Kidney (tissue), 13 donors: ENCODE measurements at regions not wholly inside any gene's neighbourhood (a gene's known extent, or its start where the extent isn't known, plus 50 kb on each side); places are given as distances from the start of the nearest gene placed in this dataset.

Experiments used
- DNase-seq, 5 donors: peaks; one replicate each; pipeline ENCODE4 v3.0.0-alpha.2; 2013 to 2020
- FAIRE-seq: peaks from 2 replicates; lab custom pipeline; 2012; peaks lifted over from hg19 to GRCh38; lab: Jason Lieb, UNC
- H3K27ac ChIP-seq, 2 donors: one replicate each; pipeline ENCODE4 v1.7.0; 2013; ENCODE audit warnings: low read depth in 2 of 2, low read length in 2 of 2, inconsistent platforms in 1 of 2
- H3K27me3 ChIP-seq: one replicate; pipeline ENCODE4 v1.7.1; 2013; ENCODE audit warnings: low read length, inconsistent platforms; ENCODE audit not compliant: control insufficient read depth, insufficient read depth
- H3K36me3 ChIP-seq, 3 donors: one replicate each; pipeline versions ENCODE4 v1.7.0 to v1.7.1; 2013; ENCODE audit warnings: low read length in 3 of 3, control low read depth in 1 of 3, inconsistent platforms in 1 of 3; ENCODE audit not compliant: insufficient read depth in 3 of 3, control insufficient read depth in 2 of 3
- H3K4me1 ChIP-seq, 3 donors: one replicate each; pipeline versions ENCODE4 v1.7.0 to v1.7.1; 2013; ENCODE audit warnings: low read length in 3 of 3, inconsistent platforms in 1 of 3, low read depth in 1 of 3; ENCODE audit not compliant: control insufficient read depth in 2 of 3, insufficient read depth in 2 of 3
- H3K4me3 ChIP-seq, 3 donors: one replicate each; pipeline versions ENCODE4 v1.7.0 to v1.8.1; 2013; ENCODE audit warnings: low read length in 3 of 3, control low read depth in 1 of 3, inconsistent platforms in 1 of 3
- H3K9ac ChIP-seq, 3 donors: one replicate each; pipeline versions ENCODE4 v1.7.0 to v1.7.1; 2013; ENCODE audit warnings: low read length in 3 of 3, control low read depth in 1 of 3, inconsistent platforms in 1 of 3
- H3K9me3 ChIP-seq, 3 donors: one replicate each; pipeline versions ENCODE4 v1.7.0 to v1.7.1; 2013; ENCODE audit warnings: low read length in 3 of 3, control low read depth in 1 of 3, inconsistent platforms in 1 of 3; ENCODE audit not compliant: control insufficient read depth in 2 of 3, insufficient read depth in 1 of 3
- intact Hi-C: fragments of 100-400 bp; cut with DNase I; formaldehyde crosslinking; loops from one replicate; pipeline ENCODE4 v1.11.1; 2022
- TF ChIP-seq, protein P1 (sequence below): IDR thresholded peaks from 3 replicates; pipeline ENCODE4 v1.5.1; 2012; ENCODE audit warnings: mild to moderate bottlenecking, moderate library complexity, borderline replicate concordance; ENCODE audit not compliant: insufficient read depth; ENCODE audit errors: extremely low read depth
- donor health status: control.
- donor health status: control.
- donor health status: control.
- donor health status: control.
- donor health status: control.
- donor health status: DM: yes; HTN: yes; CAD: no.
- donor health status: Normal renal cell carcinoma (clear cell type).

DNA sequence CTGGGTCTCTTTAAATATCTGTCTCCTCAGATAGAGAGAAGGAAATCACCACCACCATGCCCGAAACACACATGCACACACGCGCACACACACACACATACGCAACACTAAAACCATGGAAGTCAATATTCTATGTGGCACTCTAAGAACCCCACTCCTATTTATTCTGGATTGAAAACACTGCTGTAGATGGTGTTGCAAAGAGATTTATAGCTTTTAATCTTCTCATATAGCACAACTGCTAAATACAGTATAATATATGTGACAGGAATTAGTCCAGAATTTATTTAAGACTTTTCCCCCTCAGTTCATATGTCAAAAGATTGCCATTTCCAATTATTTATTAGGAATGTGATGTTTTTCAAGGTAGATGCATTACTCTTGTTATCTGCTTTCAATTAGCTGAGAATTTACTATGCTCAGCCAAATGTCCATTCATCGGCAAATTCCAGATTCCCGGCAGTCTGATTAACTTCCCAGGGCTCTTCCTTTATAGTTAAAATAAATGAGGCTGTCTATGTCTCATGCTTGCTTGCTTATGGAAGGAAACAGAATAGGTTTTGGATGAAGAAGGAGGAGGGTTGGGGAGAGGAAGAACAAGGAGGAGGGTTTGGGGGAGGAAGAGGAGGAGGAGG is 115.4 kb upstream of the NDP start:
- FAIRE-seq, result no peak
- Histone ChIP-seq H3K27ac (no peak overlapping the region), H3K36me3 (no peaks in the 10 kb centered on the region), H3K4me1 (no peaks in the 10 kb centered on the region), H3K9me3 (no peaks in the 10 kb centered on the region), H3K9ac (no peak overlapping the region), H3K27me3 (no peaks in the 10 kb centered on the region), H3K4me3 (no peak overlapping the region)
- intact Hi-C loops, result no loop called here
- DNase-seq, result no peak
- TF ChIP-seq, protein P1, sequence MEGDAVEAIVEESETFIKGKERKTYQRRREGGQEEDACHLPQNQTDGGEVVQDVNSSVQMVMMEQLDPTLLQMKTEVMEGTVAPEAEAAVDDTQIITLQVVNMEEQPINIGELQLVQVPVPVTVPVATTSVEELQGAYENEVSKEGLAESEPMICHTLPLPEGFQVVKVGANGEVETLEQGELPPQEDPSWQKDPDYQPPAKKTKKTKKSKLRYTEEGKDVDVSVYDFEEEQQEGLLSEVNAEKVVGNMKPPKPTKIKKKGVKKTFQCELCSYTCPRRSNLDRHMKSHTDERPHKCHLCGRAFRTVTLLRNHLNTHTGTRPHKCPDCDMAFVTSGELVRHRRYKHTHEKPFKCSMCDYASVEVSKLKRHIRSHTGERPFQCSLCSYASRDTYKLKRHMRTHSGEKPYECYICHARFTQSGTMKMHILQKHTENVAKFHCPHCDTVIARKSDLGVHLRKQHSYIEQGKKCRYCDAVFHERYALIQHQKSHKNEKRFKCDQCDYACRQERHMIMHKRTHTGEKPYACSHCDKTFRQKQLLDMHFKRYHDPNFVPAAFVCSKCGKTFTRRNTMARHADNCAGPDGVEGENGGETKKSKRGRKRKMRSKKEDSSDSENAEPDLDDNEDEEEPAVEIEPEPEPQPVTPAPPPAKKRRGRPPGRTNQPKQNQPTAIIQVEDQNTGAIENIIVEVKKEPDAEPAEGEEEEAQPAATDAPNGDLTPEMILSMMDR, result no peak

DNA sequence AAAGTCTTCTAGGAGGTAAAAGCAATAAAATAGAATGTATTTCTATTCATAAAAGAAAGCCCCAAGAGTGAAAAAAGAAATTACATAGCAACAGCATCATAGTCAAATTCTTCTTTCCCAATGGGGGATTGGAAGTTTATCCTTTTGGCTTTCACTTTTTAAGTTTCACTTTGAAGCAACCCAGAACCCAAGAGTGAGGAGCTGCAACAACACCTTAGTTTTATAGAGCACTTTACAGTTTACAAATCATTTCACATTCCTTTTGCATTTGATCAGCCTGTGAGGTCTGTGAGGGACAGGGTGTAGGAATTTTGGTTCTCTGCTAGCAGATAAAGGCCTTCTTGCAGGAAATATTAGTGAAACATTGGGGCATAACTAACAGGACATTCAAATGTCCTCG is 112.0 kb upstream of the NDP start:
- H3K4me3 ChIP-seq, result no peak overlapping the region
- H3K4me1 ChIP-seq, result no peaks in the 10 kb centered on the region
- no peak overlapping the region for H3K27ac ChIP-seq
- H3K9ac ChIP-seq, result no peak overlapping the region
- no peaks in the 10 kb centered on the region for H3K27me3 ChIP-seq
- intact Hi-C loops, result no loop called here
- FAIRE-seq, result no peak
- no peak for DNase-seq
- TF ChIP-seq, protein P1, result no peak
- no peaks in the 10 kb centered on the region for H3K9me3 ChIP-seq
- no peaks in the 10 kb centered on the region for H3K36me3 ChIP-seq

DNA sequence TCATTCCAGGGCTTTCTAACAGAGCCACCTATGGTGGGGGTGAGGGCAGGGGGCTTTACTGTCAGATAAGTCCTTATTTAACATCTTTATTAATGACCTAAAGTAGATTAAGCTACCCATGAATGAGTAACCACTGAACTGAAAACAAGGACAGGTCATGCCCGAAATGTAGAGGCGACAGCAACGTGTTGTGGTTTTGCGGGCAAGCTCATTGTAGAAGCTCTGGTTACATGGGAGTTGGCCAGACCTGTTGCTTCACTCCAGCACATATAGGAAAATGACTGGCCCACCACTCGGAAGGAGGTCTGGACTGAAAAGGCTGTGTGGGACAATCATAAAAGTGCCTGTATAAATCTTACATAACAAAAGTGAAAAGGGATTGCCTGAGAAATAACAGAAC is 109.6 kb upstream of the NDP start:
- no peak for FAIRE-seq
- intact Hi-C loops, result no loop called here
- no peaks in the 10 kb centered on the region for H3K36me3 ChIP-seq
- H3K9ac ChIP-seq, result no peak overlapping the region
- no peak overlapping the region for H3K4me3 ChIP-seq
- no peaks in the 10 kb centered on the region for H3K27me3 ChIP-seq
- no peaks in the 10 kb centered on the region for H3K9me3 ChIP-seq
- H3K4me1 ChIP-seq, result no peaks in the 10 kb centered on the region
- DNase-seq, result peak in 3 of 5 donors; percentile 11 to 37 (median 25)
- no peak overlapping the region for H3K27ac ChIP-seq
- TF ChIP-seq, protein P1, result no peak

DNA sequence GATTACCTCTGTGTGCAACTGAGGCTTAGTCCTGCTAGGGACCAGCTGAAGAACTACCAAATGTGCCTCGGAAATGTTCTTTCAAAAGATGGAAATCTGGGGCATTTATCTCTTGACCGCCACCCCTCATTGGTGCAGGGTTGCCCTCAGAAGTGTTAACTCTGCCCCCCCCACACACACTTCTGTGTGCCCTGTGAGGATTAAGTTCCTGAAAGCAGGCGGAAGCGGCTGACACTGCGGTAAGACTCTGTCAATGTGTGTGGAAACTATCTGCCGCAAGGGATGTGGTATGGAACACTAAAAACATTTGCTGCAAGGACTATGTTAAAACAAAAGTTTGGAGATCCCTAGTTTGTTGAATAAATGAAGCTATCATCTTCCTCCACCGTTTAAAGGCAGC is 106.9 kb upstream of the NDP start:
- H3K36me3 ChIP-seq, result no peaks in the 10 kb centered on the region
- DNase-seq, result no peak
- no peaks in the 10 kb centered on the region for H3K4me1 ChIP-seq
- no peaks in the 10 kb centered on the region for H3K27me3 ChIP-seq
- FAIRE-seq, result no peak
- intact Hi-C loops, result no loop called here
- no peak overlapping the region for H3K27ac ChIP-seq
- no peaks in the 10 kb centered on the region for H3K9me3 ChIP-seq
- TF ChIP-seq, protein P1, result no peak
- H3K4me3 ChIP-seq, result no peak overlapping the region
- no peak overlapping the region for H3K9ac ChIP-seq
